WI38 (cell line): ENCODE measurements at regions not wholly inside any gene's neighbourhood (a gene's known extent, or its start where the extent isn't known, plus 50 kb on each side); places are given as distances from the start of the nearest gene placed in this dataset.

Source experiments
- H3K4me3 ChIP-seq: 2 replicates; pipeline ENCODE4 v1.5.1; 2011; ENCODE audit warnings: low read depth, mild to moderate bottlenecking, control low read depth, low read length
- CTCF ChIP-seq: IDR thresholded peaks from 2 replicates; pipeline ENCODE4 v1.5.1; 2012; ENCODE audit warnings: low read depth, mild to moderate bottlenecking, control low read depth, low read length

- no peak overlapping the region for H3K4me3 ChIP-seq
- TF ChIP-seq CTCF, result no peak
Observed at GRCh38 chr16:52193441-52193840, 353.5 kb downstream of the TOX3 start.

- no peak overlapping the region for H3K4me3 ChIP-seq
- peak; percentile 96 for TF ChIP-seq CTCF
Observed at GRCh38 chr16:52191531-52192134, 355.3 kb downstream of the TOX3 start.

GRCh38 chr16:52184336-52184735 lies 362.6 kb downstream of the TOX3 start:
- TF ChIP-seq CTCF, result no peak
- no peak overlapping the region for H3K4me3 ChIP-seq

GRCh38 chr16:52182840-52183239 lies 364.1 kb downstream of the TOX3 start:
- no peak overlapping the region for H3K4me3 ChIP-seq
- no peak for TF ChIP-seq CTCF

GRCh38 chr16:52174168-52174567 lies 372.8 kb downstream of the TOX3 start:
- no peak overlapping the region for H3K4me3 ChIP-seq
- no peak for TF ChIP-seq CTCF

GRCh38 chr16:52171481-52171880 lies 375.5 kb downstream of the TOX3 start:
- H3K4me3 ChIP-seq, result no peak overlapping the region
- no peak for TF ChIP-seq CTCF

- H3K4me3 ChIP-seq, result no peak overlapping the region
- TF ChIP-seq CTCF, result no peak
Observed at GRCh38 chr16:52167328-52167727, 379.6 kb downstream of the TOX3 start.
